CD8-positive, alpha-beta memory T cell (primary cell): ENCODE measurements at regions not wholly inside any gene's neighbourhood (a gene's known extent, or its start where the extent isn't known, plus 50 kb on each side); places are given as distances from the start of the nearest gene placed in this dataset.

Source experiments
- CTCF ChIA-PET: fragments of 350-600 bp; sonication (Branson Sonifier 250); formaldehyde crosslinking; loops from one replicate; lab custom pipeline; 2021; ENCODE audit warnings: antibody characterized with exemption; lab: Charles Lee
- POLR2A ChIA-PET: fragments of 350-600 bp; sonication (Branson Sonifier 250); formaldehyde crosslinking; loops from one replicate; lab custom pipeline; 2021; ENCODE audit warnings: antibody characterized with exemption; lab: Charles Lee
- DNase-seq, 5 donors: peaks; one replicate each; pipeline versions ENCODE4 v3.0.0 to v3.0.0-alpha.2; 2020 to 2022; ENCODE audit warnings: mixed read lengths in 1 of 5
- H3K27ac ChIP-seq: one replicate; pipeline ENCODE4 v1.7.0; 2013; ENCODE audit warnings: low read depth, mild to moderate bottlenecking, low read length, moderate library complexity
- H3K27me3 ChIP-seq: 2 replicates; pipeline ENCODE4 v1.7.0; 2013; ENCODE audit warnings: low read length, mild to moderate bottlenecking; ENCODE audit not compliant: insufficient read depth, poor library complexity, severe bottlenecking
- H3K36me3 ChIP-seq: 2 replicates; pipeline ENCODE4 v1.7.0; 2013; ENCODE audit warnings: mild to moderate bottlenecking, low read length, moderate library complexity; ENCODE audit not compliant: insufficient read depth
- H3K4me1 ChIP-seq: 2 replicates; pipeline ENCODE4 v1.7.0; 2013; ENCODE audit warnings: mild to moderate bottlenecking, low read length, moderate library complexity; ENCODE audit not compliant: insufficient read depth
- H3K4me3 ChIP-seq: 2 replicates; pipeline ENCODE4 v1.7.0; 2013; ENCODE audit warnings: mild to moderate bottlenecking, low read length
- H3K9me3 ChIP-seq: 2 replicates; pipeline ENCODE4 v1.7.0; 2013; ENCODE audit warnings: mild to moderate bottlenecking, low read length
- H3K27ac Mint-ChIP-seq, 8 donors: one replicate each; pipeline ENCODE4 v1.8.0; 2020 to 2021; ENCODE audit warnings: mixed read lengths in 8 of 8, mild to moderate bottlenecking in 6 of 8, inconsistent platforms in 3 of 8, moderate library complexity in 3 of 8
- H3K27me3 Mint-ChIP-seq, 2 donors: one replicate each; pipeline ENCODE4 v1.8.0; 2020 to 2021; ENCODE audit warnings: mixed read lengths in 2 of 2, mild to moderate bottlenecking in 1 of 2, moderate library complexity in 1 of 2
- H3K36me3 Mint-ChIP-seq, 3 donors: one replicate each; pipeline ENCODE4 v1.8.0; 2020 to 2021; ENCODE audit warnings: mixed read lengths in 3 of 3, inconsistent platforms in 1 of 3, mild to moderate bottlenecking in 1 of 3
- H3K4me1 Mint-ChIP-seq, 3 donors: one replicate each; pipeline ENCODE4 v1.8.0; 2020 to 2021; ENCODE audit warnings: mixed read lengths in 3 of 3, inconsistent platforms in 1 of 3, mild to moderate bottlenecking in 1 of 3
- H3K4me3 Mint-ChIP-seq, 7 donors: one replicate each; pipeline ENCODE4 v1.8.0; 2020 to 2021; ENCODE audit warnings: mixed read lengths in 7 of 7, mild to moderate bottlenecking in 6 of 7, moderate library complexity in 4 of 7, inconsistent platforms in 2 of 7
- H3K9me3 Mint-ChIP-seq, 5 donors: one replicate each; pipeline ENCODE4 v1.8.0; 2020 to 2022; ENCODE audit warnings: mixed read lengths in 5 of 5, mild to moderate bottlenecking in 3 of 5, moderate library complexity in 2 of 5, inconsistent platforms in 1 of 5

DNA sequence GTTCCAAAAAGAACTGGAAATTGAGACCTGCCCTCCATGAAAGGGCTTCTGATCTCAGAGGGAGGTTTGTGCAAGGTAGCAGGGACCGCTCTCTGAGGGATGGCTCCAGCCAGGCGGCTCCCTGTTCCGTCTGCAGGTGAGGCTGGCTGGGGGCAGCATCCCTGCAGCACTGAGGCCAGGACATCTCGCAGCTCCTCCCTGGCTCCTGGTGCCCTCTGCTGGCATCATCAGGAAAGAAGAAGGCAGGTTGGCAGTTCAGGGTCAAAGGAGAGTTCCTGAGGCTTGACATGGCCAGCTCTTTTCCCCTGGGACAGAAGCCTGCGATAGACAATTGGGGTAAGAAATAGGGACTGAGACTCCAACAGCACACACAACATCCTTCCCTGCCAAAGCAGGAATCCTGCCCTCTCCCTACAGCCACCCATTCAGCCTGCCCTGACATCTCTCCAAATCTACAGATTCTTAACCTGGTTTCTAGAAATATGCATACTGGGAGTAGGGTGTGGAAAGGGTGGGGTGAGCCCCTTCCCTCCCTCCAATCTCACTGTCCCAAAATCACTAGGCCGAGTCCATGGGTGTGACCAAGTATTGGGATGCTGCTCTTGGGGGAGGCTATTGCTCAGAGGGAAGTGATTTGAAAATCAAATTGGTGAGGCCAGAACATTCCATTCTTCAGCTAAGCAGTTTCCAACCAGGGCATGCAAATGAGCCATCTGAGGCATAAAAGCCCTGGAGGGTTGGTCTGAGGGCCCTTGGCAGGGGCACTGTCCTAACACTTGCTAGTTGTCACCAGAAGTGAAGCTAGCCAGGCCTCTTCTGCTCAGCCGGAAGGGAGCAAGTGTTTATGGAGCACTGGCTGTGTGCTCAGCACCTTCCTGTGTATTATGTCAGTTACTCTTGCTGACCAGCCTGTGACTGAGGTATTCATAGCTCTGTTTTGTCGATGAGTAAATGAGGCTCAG lies 185.4 kb downstream of the TFCP2L1 start:
- H3K4me1 Mint-ChIP-seq, result no peaks in the 10 kb centered on the region
- ChIA-PET POLR2A (no interaction called here), CTCF (interaction anchor here (0.7 kb wide), 1 partner anchor 8 kb away, joined by 3 read pairs; no protein-coding TSS in a partner anchor)
- Histone ChIP-seq H3K4me1 (no peaks in the 10 kb centered on the region), H3K36me3 (no peaks in the 10 kb centered on the region), H3K27ac (no peak overlapping the region), H3K4me3 (no peak overlapping the region), H3K9me3 (no peaks in the 10 kb centered on the region), H3K27me3 (no peaks in the 10 kb centered on the region)
- no peaks in the 10 kb centered on the region for H3K9me3 Mint-ChIP-seq
- no peak for DNase-seq
- no peak overlapping the region for H3K4me3 Mint-ChIP-seq
- H3K27me3 Mint-ChIP-seq, result peaks cover 2 to 16% of the 10 kb centered on the region in 2 donors
- no peaks in the 10 kb centered on the region for H3K36me3 Mint-ChIP-seq
- H3K27ac Mint-ChIP-seq, result no peak overlapping the region

DNA sequence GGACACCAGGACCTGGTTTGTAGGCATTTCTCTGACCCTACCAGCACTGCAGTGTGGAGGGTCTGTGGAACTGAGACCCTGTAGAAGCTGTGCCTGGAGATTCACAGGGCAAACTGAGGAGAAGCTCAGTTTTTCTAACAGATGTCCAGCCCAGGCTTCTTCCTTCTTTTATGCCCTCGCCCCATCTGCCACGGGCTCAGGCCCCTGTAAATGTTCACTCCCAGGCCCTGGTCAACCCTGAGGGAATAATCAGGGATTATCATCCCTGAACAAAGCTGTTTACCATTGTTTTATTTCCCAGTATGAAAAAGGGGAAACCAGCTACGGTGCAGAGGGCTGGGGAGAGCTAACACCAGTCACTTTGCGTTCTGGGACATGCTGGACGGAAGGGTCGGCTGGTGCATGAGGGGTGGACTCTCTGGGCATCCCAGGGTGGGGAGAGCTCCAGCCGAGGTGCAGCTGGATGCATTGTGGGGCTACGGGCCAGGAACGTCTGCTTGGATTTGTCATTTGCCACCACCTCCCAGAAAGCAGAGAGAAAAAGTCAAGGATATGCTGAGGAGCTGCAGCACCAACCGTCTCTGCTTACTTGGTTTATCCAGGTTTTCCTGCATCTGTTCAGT lies 183.8 kb downstream of the TFCP2L1 start:
- Histone ChIP-seq H3K4me1 (no peaks in the 10 kb centered on the region), H3K4me3 (no peak overlapping the region), H3K27me3 (no peaks in the 10 kb centered on the region), H3K9me3 (no peaks in the 10 kb centered on the region), H3K27ac (no peak overlapping the region), H3K36me3 (no peaks in the 10 kb centered on the region)
- H3K4me3 Mint-ChIP-seq, result no peak overlapping the region
- H3K27ac Mint-ChIP-seq, result no peak overlapping the region
- no peaks in the 10 kb centered on the region for H3K9me3 Mint-ChIP-seq
- H3K27me3 Mint-ChIP-seq, result peaks cover 2 to 12% of the 10 kb centered on the region in 2 donors
- CTCF ChIA-PET, result no interaction called here
- no peaks in the 10 kb centered on the region for H3K4me1 Mint-ChIP-seq
- DNase-seq, result no peak
- no peaks in the 10 kb centered on the region for H3K36me3 Mint-ChIP-seq
- POLR2A ChIA-PET, result no interaction called here

DNA sequence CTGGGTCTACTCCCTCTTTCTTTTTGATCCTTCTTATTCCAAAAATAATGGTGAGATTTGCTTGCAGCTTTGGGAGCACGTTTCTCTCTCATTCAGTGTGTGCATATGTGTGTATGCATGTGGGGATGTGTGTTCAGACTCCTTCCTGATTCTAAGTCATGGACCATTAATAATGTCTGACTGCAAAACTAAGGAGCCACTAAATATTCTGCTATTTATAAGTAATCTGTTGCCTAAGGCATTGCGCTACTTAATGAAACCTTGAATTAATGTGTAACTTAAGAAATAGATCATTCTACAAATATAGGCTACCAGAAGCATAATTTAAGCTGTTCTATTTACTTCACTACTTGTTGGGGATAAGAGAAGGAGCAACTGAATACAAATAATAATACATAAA lies 182.1 kb downstream of the TFCP2L1 start:
- H3K27ac ChIP-seq, result no peak overlapping the region
- H3K4me1 ChIP-seq, result no peaks in the 10 kb centered on the region
- no peak overlapping the region for H3K4me3 Mint-ChIP-seq
- H3K4me3 ChIP-seq, result no peak overlapping the region
- H3K4me1 Mint-ChIP-seq, result no peaks in the 10 kb centered on the region
- no peak overlapping the region for H3K27ac Mint-ChIP-seq
- H3K36me3 Mint-ChIP-seq, result no peaks in the 10 kb centered on the region
- ChIA-PET POLR2A (no interaction called here), CTCF (interaction anchor here (1.5 kb wide), 1 partner anchor 11 kb away, joined by 5 read pairs; no protein-coding TSS in a partner anchor)
- no peaks in the 10 kb centered on the region for H3K27me3 ChIP-seq
- H3K9me3 ChIP-seq, result no peaks in the 10 kb centered on the region
- H3K27me3 Mint-ChIP-seq, result peaks cover 2 to 9% of the 10 kb centered on the region in 2 donors
- no peaks in the 10 kb centered on the region for H3K9me3 Mint-ChIP-seq
- DNase-seq, result no peak
- no peaks in the 10 kb centered on the region for H3K36me3 ChIP-seq

DNA sequence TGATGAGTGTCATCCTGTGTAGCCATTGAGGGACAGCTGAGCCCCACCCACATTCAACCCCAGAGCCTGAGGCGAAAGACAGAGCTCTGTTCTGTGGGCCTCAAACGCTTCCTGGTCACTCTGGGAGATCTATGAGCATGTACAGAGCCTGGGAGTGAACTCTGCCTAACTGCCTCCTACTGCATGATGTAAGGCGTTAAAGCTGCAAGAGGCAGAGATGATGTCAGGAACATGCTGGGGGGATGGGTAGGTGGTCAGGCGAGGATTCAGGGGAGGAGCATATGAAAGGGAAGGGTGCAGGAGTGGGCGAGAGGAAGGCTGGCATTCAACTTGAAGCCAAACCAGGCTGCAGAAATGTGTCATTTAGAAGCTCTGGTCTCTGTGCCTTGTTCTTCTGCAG lies 181.0 kb downstream of the TFCP2L1 start:
- Histone ChIP-seq H3K36me3 (no peaks in the 10 kb centered on the region), H3K9me3 (no peaks in the 10 kb centered on the region), H3K4me1 (no peaks in the 10 kb centered on the region), H3K27me3 (no peaks in the 10 kb centered on the region), H3K4me3 (no peak overlapping the region), H3K27ac (no peak overlapping the region)
- Mint-ChIP-seq H3K4me3 (no peak overlapping the region), H3K36me3 (no peaks in the 10 kb centered on the region), H3K27ac (no peak overlapping the region), H3K4me1 (no peaks in the 10 kb centered on the region), H3K27me3 (peaks cover 2 to 9% of the 10 kb centered on the region in 2 donors), H3K9me3 (peaks cover 0 to 2% (median 0%) of the 10 kb centered on the region in 5 donors)
- no peak for DNase-seq
- POLR2A ChIA-PET, result no interaction called here
- CTCF ChIA-PET, result interaction anchor here (1.0 to 1.5 kb wide), 2 partner anchors 11 to 12 kb away, joined by 3 to 5 read pairs; no protein-coding TSS in a partner anchor

DNA sequence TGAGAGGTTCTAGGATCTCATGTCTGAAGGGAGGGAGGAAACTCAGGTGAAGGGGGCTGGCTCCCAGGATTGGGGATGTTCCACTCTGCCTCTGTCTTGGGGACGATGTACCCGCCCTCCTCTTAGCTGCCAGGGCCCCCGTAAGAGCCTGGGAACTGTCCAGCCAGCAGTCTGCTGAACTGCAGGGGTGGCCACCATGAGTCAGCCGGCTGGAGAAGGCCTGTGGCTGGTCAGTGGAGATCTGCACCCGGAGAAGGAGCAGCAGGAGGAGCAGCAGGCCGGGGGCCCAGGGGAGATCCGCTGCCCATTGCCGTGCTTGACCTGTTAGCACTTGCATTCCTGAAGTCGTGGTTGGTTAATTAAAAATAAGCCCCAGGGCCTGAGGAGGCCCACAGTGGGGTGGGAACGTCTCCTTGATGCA lies 180.3 kb downstream of the TFCP2L1 start:
- H3K36me3 ChIP-seq, result no peaks in the 10 kb centered on the region
- H3K9me3 ChIP-seq, result no peaks in the 10 kb centered on the region
- H3K27me3 ChIP-seq, result no peaks in the 10 kb centered on the region
- Mint-ChIP-seq H3K4me1 (no peaks in the 10 kb centered on the region), H3K4me3 (no peak overlapping the region), H3K27me3 (peaks cover 4 to 9% of the 10 kb centered on the region in 2 donors), H3K36me3 (no peaks in the 10 kb centered on the region), H3K9me3 (peaks cover 0 to 2% (median under 1%) of the 10 kb centered on the region in 5 donors), H3K27ac (no peak overlapping the region)
- ChIA-PET CTCF (no interaction called here), POLR2A (no interaction called here)
- H3K4me1 ChIP-seq, result no peaks in the 10 kb centered on the region
- no peak for DNase-seq
- H3K4me3 ChIP-seq, result no peak overlapping the region
- H3K27ac ChIP-seq, result no peak overlapping the region

DNA sequence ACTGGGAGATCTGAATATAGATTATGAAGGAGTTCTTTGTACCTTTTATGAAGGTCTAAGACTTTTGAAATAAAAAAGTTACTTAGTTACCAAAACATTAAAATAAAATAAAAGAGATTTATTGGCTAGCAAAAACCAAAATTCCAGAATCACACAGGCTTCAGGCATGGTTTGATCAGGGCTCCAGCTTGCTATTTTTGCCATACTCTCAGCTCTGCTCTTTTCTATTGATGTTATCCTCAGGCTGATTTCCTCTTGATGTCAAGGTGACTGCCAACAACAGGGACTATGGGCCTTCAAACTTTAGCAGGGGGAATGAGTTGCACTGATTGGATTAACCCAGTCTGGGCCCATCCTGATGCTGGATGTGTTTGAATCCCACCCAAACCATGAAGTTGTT lies 174.1 kb downstream of the TFCP2L1 start:
- ChIA-PET CTCF (no interaction called here), POLR2A (no interaction called here)
- no peak overlapping the region for H3K27ac ChIP-seq

DNA sequence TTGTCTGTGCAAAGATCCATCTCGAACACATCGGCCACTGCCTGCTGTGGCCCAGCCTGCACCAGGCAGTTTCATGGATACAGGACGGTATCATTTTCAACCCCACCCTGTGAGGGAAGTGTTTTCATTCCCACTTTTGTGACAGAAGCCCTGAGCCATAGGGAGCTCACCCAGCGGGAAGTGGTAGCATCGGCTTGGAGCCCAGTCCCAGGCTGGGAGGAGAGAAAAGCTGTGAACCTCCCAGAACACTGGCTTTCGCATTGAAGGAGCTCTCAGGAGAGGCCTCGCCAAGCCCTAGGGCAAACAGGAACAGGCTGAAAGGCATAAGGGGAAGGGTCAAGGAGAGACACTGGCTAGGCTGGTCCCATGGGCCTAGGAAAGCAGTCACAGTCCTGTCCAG lies 166.1 kb downstream of the TFCP2L1 start:
- Histone ChIP-seq H3K4me3 (no peak overlapping the region), H3K27me3 (no peaks in the 10 kb centered on the region), H3K36me3 (no peaks in the 10 kb centered on the region), H3K9me3 (no peaks in the 10 kb centered on the region), H3K27ac (no peak overlapping the region), H3K4me1 (no peaks in the 10 kb centered on the region)
- peaks cover 0 to 2% (median 0%) of the 10 kb centered on the region in 5 donors for H3K9me3 Mint-ChIP-seq
- peaks cover 7 to 8% of the 10 kb centered on the region in 2 donors for H3K27me3 Mint-ChIP-seq
- ChIA-PET POLR2A (no interaction called here), CTCF (no interaction called here)
- H3K4me3 Mint-ChIP-seq, result no peak overlapping the region
- H3K27ac Mint-ChIP-seq, result no peak overlapping the region
- DNase-seq, result no peak
- no peaks in the 10 kb centered on the region for H3K4me1 Mint-ChIP-seq
- H3K36me3 Mint-ChIP-seq, result no peaks in the 10 kb centered on the region

More for the DNA sequence above, 174.1 kb downstream of the TFCP2L1 start:
- DNase-seq, result no peak
- H3K9me3 ChIP-seq, result no peaks in the 10 kb centered on the region
- no peaks in the 10 kb centered on the region for H3K36me3 ChIP-seq
- no peaks in the 10 kb centered on the region for H3K36me3 Mint-ChIP-seq
- no peak overlapping the region for H3K4me3 ChIP-seq
- no peaks in the 10 kb centered on the region for H3K27me3 ChIP-seq
- H3K4me3 Mint-ChIP-seq, result no peak overlapping the region
- peaks cover 0 to 4% of the 10 kb centered on the region in 2 donors for H3K27me3 Mint-ChIP-seq
- H3K4me1 Mint-ChIP-seq, result no peaks in the 10 kb centered on the region
- peaks cover 0 to 6% (median 4%) of the 10 kb centered on the region in 5 donors for H3K9me3 Mint-ChIP-seq
- no peak overlapping the region for H3K27ac Mint-ChIP-seq
- no peaks in the 10 kb centered on the region for H3K4me1 ChIP-seq

DNA sequence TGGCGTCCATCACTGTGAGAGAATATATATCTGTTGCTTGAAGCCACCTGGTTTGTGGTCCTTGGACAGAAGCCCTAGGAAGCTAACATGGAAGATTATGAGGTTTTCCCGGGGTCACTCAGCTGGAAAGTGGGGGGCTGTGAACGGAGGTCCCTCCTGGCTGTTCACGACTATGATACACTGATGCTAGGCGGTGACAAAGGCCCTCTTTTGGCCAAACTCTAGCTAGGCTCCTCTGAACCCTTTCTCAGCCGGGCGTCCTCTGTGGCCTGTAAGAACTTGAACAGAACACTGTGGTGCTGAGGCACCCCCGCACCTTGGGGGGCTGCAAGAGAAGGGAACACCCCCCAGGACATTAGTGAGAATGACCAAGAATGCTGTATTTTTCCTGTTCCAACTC lies 164.6 kb downstream of the TFCP2L1 start:
- CTCF ChIA-PET, result no interaction called here
- no peak overlapping the region for H3K27ac Mint-ChIP-seq
- DNase-seq, result no peak

More for the DNA sequence above, 164.6 kb downstream of the TFCP2L1 start:
- H3K27ac ChIP-seq, result no peak overlapping the region
- H3K9me3 ChIP-seq, result no peaks in the 10 kb centered on the region
- H3K4me3 Mint-ChIP-seq, result no peak overlapping the region
- no peaks in the 10 kb centered on the region for H3K27me3 ChIP-seq
- H3K4me1 ChIP-seq, result no peaks in the 10 kb centered on the region
- H3K36me3 ChIP-seq, result no peaks in the 10 kb centered on the region
- peaks cover 0 to 2% (median 0%) of the 10 kb centered on the region in 5 donors for H3K9me3 Mint-ChIP-seq
- H3K27me3 Mint-ChIP-seq, result peaks cover 8 to 9% of the 10 kb centered on the region in 2 donors
- no peaks in the 10 kb centered on the region for H3K4me1 Mint-ChIP-seq
- H3K4me3 ChIP-seq, result no peak overlapping the region
- no peaks in the 10 kb centered on the region for H3K36me3 Mint-ChIP-seq
- POLR2A ChIA-PET, result no interaction called here
